H1 (cell line): ENCODE measurements at regions not wholly inside any gene's neighbourhood (a gene's known extent, or its start where the extent isn't known, plus 50 kb on each side); places are given as distances from the start of the nearest gene placed in this dataset.

ENCODE experiments used
- ATF3 ChIP-seq: IDR thresholded peaks from 2 replicates; pipeline ENCODE4 v1.6.1; 2011; ENCODE audit warnings: low read depth, mild to moderate bottlenecking, low read length; ENCODE audit not compliant: insufficient read depth
- CREB1 ChIP-seq: IDR thresholded peaks from 2 replicates; pipeline ENCODE4 v1.6.1; 2012; ENCODE audit warnings: inconsistent platforms
- CTCF ChIP-seq, 3 experiments: IDR thresholded peaks; 1 replicate in 2 of 3; 2 replicates in 1 of 3; pipeline versions ENCODE4 v1.5.1 to v1.6.1; 2011; ENCODE audit warnings: low read length in 3 of 3, mild to moderate bottlenecking in 3 of 3, inconsistent platforms in 2 of 3, low read depth in 1 of 3, moderate library complexity in 1 of 3; ENCODE audit not compliant: insufficient read depth in 1 of 3; ENCODE audit errors: control extremely low read depth in 1 of 3
- JUND ChIP-seq: IDR thresholded peaks from 2 replicates; pipeline ENCODE4 v1.6.1; 2011; ENCODE audit warnings: mild to moderate bottlenecking, improper control_type of control experiment, low read length
- MAX ChIP-seq: IDR thresholded peaks from 2 replicates; pipeline ENCODE4 v1.6.1; 2012; ENCODE audit warnings: inconsistent platforms
- SP1 ChIP-seq: IDR thresholded peaks from 2 replicates; pipeline ENCODE4 v1.6.1; 2011; ENCODE audit warnings: low read depth, low read length
- YY1 ChIP-seq: IDR thresholded peaks from 2 replicates; pipeline ENCODE4 v1.6.1; 2011; ENCODE audit warnings: low read depth, mild to moderate bottlenecking, low read length

GRCh38 chrX:65600106-65600505 lies 65.5 kb upstream of the LAS1L start:
- no peak for TF ChIP-seq CTCF (IDR thresholded peaks at IDR 0.05; ENCODE audit: control extremely low read depth in 1 of 3, insufficient read depth in 1 of 3, low read depth in 1 of 3, low read length in 3 of 3)
- no peak for TF ChIP-seq ATF3
- TF ChIP-seq JUND: no peak
- TF ChIP-seq YY1: no peak
- no peak for TF ChIP-seq MAX
- no peak for TF ChIP-seq CREB1
- no peak for TF ChIP-seq SP1
